Endothelial cell (in vitro differentiated cells): ENCODE measurements at regions not wholly inside any gene's neighbourhood (a gene's known extent, or its start where the extent isn't known, plus 50 kb on each side); places are given as distances from the start of the nearest gene placed in this dataset.
"Not testable (repeated sequence)": the region's sequence is repeated elsewhere in the genome, so short reads cannot be mapped to it uniquely, and the experiment has no call there.

ENCODE experiments used
- DNase-seq: peaks from one replicate; pipeline ENCODE4 v3.0.0; 2021; ENCODE audit warnings: low spot score
- H3K27ac Mint-ChIP-seq: one replicate; pipeline ENCODE4 v1.8.0; 2021; ENCODE audit warnings: mixed read lengths, inconsistent platforms; ENCODE audit not compliant: unreplicated experiment
- H3K27me3 Mint-ChIP-seq: one replicate; pipeline ENCODE4 v1.8.0; 2021; ENCODE audit warnings: mild to moderate bottlenecking, moderate library complexity, mixed read lengths, inconsistent platforms; ENCODE audit not compliant: unreplicated experiment
- H3K36me3 Mint-ChIP-seq: one replicate; pipeline ENCODE4 v1.8.0; 2021; ENCODE audit warnings: mild to moderate bottlenecking, low read depth, mixed read lengths, inconsistent platforms; ENCODE audit not compliant: unreplicated experiment
- H3K4me1 Mint-ChIP-seq: one replicate; pipeline ENCODE4 v1.8.0; 2021; ENCODE audit warnings: mild to moderate bottlenecking, mixed read lengths, inconsistent platforms; ENCODE audit not compliant: unreplicated experiment
- H3K4me3 Mint-ChIP-seq: one replicate; pipeline ENCODE4 v1.8.0; 2021; ENCODE audit warnings: mild to moderate bottlenecking, mixed read lengths, inconsistent platforms; ENCODE audit not compliant: unreplicated experiment
- H3K9me3 Mint-ChIP-seq: one replicate; pipeline ENCODE4 v1.8.0; 2021; ENCODE audit warnings: mixed read lengths, inconsistent platforms; ENCODE audit not compliant: unreplicated experiment
- CTCF ChIP-seq: fragments of 200-600 bp; sonication (generic); IDR thresholded peaks from one replicate; pipeline ENCODE4 v1.5.0; 2021; ENCODE audit warnings: antibody characterized with exemption; ENCODE audit not compliant: unreplicated experiment

DNA sequence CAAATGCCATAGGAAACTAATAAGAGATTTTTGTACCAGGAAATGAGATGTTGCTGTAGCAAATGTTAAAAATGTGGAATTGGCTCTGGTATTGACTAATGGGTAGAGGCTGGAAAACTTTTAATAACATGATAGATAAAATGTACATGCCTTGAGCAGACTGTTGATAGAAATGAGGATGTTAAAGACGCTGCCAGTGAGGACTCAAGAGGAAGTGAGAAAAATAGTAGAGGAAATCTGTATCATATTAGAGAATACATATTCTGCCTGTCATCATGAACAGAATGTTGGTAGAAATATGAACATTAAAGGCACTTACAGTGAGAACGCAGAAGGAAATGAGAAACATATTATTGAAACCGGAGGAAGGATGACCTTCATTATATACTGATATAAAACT, 577.2 kb upstream of the HTR2C start:
- no peaks in the 10 kb centered on the region for H3K9me3 Mint-ChIP-seq
- no peak overlapping the region for H3K4me3 Mint-ChIP-seq
- no peaks in the 10 kb centered on the region for H3K36me3 Mint-ChIP-seq
- H3K27me3 Mint-ChIP-seq = no peaks in the 10 kb centered on the region
- no peak for TF ChIP-seq CTCF
- DNase-seq = no peak
- no peak overlapping the region for H3K27ac Mint-ChIP-seq
- H3K4me1 Mint-ChIP-seq = no peaks in the 10 kb centered on the region

DNA sequence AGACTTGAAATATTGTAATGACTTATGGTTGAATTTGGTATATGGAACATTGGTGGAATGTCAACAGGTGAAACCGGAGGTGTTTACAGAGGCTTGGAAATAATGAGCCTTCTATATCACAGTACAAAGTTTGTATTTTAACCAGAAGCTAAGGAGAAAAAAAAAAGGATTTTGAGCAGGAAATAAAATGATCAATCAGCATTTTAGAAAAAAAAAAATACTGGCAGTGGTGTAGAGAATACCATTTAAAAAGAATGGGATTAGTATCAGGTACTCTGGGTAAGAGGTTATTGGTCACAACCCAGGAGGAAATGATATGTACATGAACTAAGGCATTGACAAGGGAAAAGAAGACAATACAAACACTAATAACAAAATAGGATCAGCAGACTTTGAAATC, 587.1 kb upstream of the HTR2C start:
- TF ChIP-seq CTCF = no peak
- Mint-ChIP-seq H3K4me3 (no peak overlapping the region), H3K36me3 (no peaks in the 10 kb centered on the region), H3K9me3 (no peaks in the 10 kb centered on the region), H3K27ac (no peak overlapping the region), H3K27me3 (no peaks in the 10 kb centered on the region), H3K4me1 (no peaks in the 10 kb centered on the region)
- no peak for DNase-seq

- H3K9me3 Mint-ChIP-seq, H3K4me1 Mint-ChIP-seq, H3K27me3 Mint-ChIP-seq, H3K36me3 Mint-ChIP-seq, DNase-seq, H3K4me3 Mint-ChIP-seq, H3K27ac Mint-ChIP-seq: not testable (repeated sequence)
Observed at GRCh38 chrX:113991720-113992119, 592.2 kb upstream of the HTR2C start.

GRCh38 chrX:113990669-113991068, 593.2 kb upstream of the HTR2C start:
- not testable (repeated sequence) for H3K4me1 Mint-ChIP-seq, H3K27me3 Mint-ChIP-seq, DNase-seq, H3K36me3 Mint-ChIP-seq, H3K9me3 Mint-ChIP-seq, H3K4me3 Mint-ChIP-seq, H3K27ac Mint-ChIP-seq

DNA sequence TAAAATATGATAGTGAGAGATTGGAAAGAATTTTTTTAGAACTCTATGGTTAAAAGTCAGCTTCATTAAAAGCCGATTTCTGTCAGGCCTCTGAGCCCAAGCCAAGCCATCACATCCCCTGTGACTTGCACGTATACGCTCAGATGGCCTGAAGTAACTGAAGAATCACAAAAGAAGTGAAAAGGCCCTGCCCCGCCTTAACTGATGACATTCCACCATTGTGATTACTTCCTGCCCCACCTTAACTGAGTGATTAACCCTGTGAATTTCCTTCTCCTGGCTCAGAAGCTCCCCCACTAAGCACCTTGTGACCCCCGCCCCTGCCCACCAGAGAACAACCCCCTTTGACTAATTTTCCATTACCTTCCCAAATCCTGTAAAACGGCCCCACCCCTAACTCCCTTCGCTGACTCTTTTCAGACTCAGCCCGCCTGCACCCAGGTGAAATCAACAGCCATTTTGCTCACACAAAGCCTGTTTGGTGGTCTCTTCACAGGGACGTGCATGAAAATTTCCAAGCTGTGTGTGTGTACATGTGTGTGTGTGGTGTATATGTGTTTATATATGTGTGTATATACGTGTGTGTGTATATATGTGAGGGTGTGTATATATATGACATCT, 595.5 kb upstream of the HTR2C start:
- H3K4me1 Mint-ChIP-seq, H3K9me3 Mint-ChIP-seq, H3K27me3 Mint-ChIP-seq, H3K27ac Mint-ChIP-seq, DNase-seq, H3K4me3 Mint-ChIP-seq, H3K36me3 Mint-ChIP-seq: not testable (repeated sequence)

DNA sequence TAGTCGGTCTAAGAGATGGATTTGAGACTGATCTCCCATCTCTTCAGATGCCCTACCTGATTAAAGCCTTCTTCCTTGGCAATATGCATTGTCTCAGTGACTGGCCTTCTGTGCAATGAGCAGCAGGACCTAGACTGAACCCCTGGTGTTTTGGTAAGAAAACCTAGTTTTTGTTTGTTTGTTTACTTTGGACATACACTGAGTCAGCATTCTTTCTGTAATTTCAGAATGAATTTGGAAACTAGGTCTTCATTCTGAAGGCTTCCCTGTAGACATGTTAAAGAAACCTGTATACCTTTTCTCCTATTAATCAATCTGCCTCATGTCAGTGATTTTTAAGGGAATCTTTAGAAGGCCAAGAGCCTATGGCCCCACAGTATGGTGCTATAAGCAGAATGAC, 597.5 kb upstream of the HTR2C start:
- Mint-ChIP-seq H3K27ac (no peak overlapping the region), H3K4me3 (no peak overlapping the region), H3K4me1 (no peaks in the 10 kb centered on the region), H3K36me3 (no peaks in the 10 kb centered on the region), H3K9me3 (no peaks in the 10 kb centered on the region), H3K27me3 (no peaks in the 10 kb centered on the region)
- no peak for TF ChIP-seq CTCF
- no peak for DNase-seq

GRCh38 chrX:113982766-113983165, 601.1 kb upstream of the HTR2C start:
- peaks cover 4% of the 10 kb centered on the region for H3K36me3 Mint-ChIP-seq
- H3K4me3 Mint-ChIP-seq = no peak overlapping the region
- no peak for DNase-seq
- H3K4me1 Mint-ChIP-seq = no peaks in the 10 kb centered on the region
- H3K27me3 Mint-ChIP-seq = peaks cover 4% of the 10 kb centered on the region
- H3K9me3 Mint-ChIP-seq = no peaks in the 10 kb centered on the region
- H3K27ac Mint-ChIP-seq = no peak overlapping the region
- no peak for TF ChIP-seq CTCF
